DND-41 (cell line): ENCODE measurements at regions not wholly inside any gene's neighbourhood (a gene's known extent, or its start where the extent isn't known, plus 50 kb on each side); places are given as distances from the start of the nearest gene placed in this dataset.
"Not testable (repeated sequence)": the region's sequence is repeated elsewhere in the genome, so short reads cannot be mapped to it uniquely, and the experiment has no call there.

Experiments used
- ATAC-seq: fragments of 200-7000 bp; cut with Tn5 transposase; 3 replicates; pipeline ENCODE4 v1.9.1; 2021; ENCODE audit warnings: low read depth; ENCODE audit not compliant: insufficient read depth
- DNase-seq: peaks from one replicate; pipeline ENCODE4 v3.0.0-alpha.2; 2020
- H2AFZ ChIP-seq: 2 replicates; pipeline ENCODE4 v1.6.0; 2012; ENCODE audit warnings: low read depth, low read length
- H3K27ac ChIP-seq: 2 replicates; pipeline ENCODE4 v1.5.1; 2012; ENCODE audit warnings: low read length, inconsistent platforms
- H3K27me3 ChIP-seq: fragments of 200-600 bp; sonication (generic); 2 replicates; pipeline ENCODE4 v1.6.0; 2012; ENCODE audit warnings: low read length, mild to moderate bottlenecking, inconsistent platforms; ENCODE audit not compliant: insufficient read depth, poor library complexity
- H3K36me3 ChIP-seq: 2 replicates; pipeline ENCODE4 v1.5.1; 2012; ENCODE audit warnings: low read length, inconsistent platforms; ENCODE audit not compliant: insufficient read depth
- H3K4me1 ChIP-seq: 2 replicates; pipeline ENCODE4 v1.5.1; 2012; ENCODE audit warnings: mild to moderate bottlenecking, low read length; ENCODE audit not compliant: insufficient read depth
- H3K4me2 ChIP-seq: 2 replicates; pipeline ENCODE4 v1.6.0; 2012; ENCODE audit warnings: mild to moderate bottlenecking, moderate library complexity, low read length, inconsistent platforms; ENCODE audit not compliant: insufficient read depth
- H3K4me3 ChIP-seq, 2 experiments: fragments of 200-600 bp in 1 of 2; shearing (Covaris generic) in 1 of 2; 2 replicates each; pipeline ENCODE4 v1.5.1; 2012 to 2016; ENCODE audit warnings: inconsistent platforms in 2 of 2, low read length in 2 of 2, mild to moderate bottlenecking in 2 of 2, low read depth in 1 of 2, moderate library complexity in 1 of 2
- H3K79me2 ChIP-seq: 2 replicates; pipeline ENCODE4 v1.6.0; 2012; ENCODE audit warnings: low read length, inconsistent platforms; ENCODE audit not compliant: insufficient read depth
- H3K9ac ChIP-seq: 2 replicates; pipeline ENCODE4 v1.6.0; 2012; ENCODE audit warnings: low read depth, mild to moderate bottlenecking, inconsistent platforms, low read length, moderate library complexity
- H3K9me3 ChIP-seq: 2 replicates; pipeline ENCODE4 v1.5.1; 2012; ENCODE audit warnings: low read length, moderate library complexity, mild to moderate bottlenecking, inconsistent platforms; ENCODE audit not compliant: insufficient read depth, severe bottlenecking
- H4K20me1 ChIP-seq: 2 replicates; pipeline ENCODE4 v1.6.0; 2012; ENCODE audit warnings: low read length; ENCODE audit not compliant: insufficient read depth
- EZH2 ChIP-seq: IDR thresholded peaks from 3 replicates; pipeline ENCODE4 v1.6.1; 2012; ENCODE audit warnings: borderline replicate concordance, low read depth, mild to moderate bottlenecking, moderate library complexity, low read length, inconsistent platforms; ENCODE audit not compliant: severe bottlenecking
- TF ChIP-seq, protein P1 (sequence below): IDR thresholded peaks from 2 replicates; pipeline ENCODE4 v1.5.1; 2012; ENCODE audit warnings: borderline replicate concordance, low read length, moderate library complexity, mild to moderate bottlenecking; ENCODE audit not compliant: poor library complexity, severe bottlenecking; ENCODE audit errors: extremely low read depth

DNA sequence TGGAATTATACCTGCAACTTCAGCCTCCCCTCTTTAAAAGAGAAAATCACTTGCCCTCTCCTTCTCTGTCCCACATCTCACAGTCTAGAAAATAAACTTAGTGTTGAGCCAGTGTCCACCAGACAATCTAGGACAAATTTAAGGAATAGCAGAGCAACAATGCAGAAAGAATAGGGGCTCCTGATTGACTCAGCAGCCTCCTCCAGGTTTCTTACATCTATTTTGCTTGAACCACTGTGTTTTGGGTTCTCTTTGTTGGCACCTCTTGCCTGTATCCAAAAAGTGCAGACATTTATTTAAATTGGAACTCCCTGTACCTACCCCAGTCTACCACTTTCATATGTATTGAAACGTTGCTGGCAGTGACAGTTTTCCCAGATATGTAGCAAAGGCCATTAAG is 133.7 kb upstream of the HSF2 start:
- Histone ChIP-seq H3K27me3 (no peaks in the 10 kb centered on the region), H2AFZ (no peak overlapping the region), H3K9me3 (peaks cover 4% of the 10 kb centered on the region), H4K20me1 (no peaks in the 10 kb centered on the region), H3K4me3 (no peak overlapping the region), H3K27ac (no peak overlapping the region), H3K4me1 (no peaks in the 10 kb centered on the region), H3K79me2 (no peaks in the 10 kb centered on the region), H3K9ac (no peak overlapping the region), H3K36me3 (no peaks in the 10 kb centered on the region), H3K4me2 (no peak overlapping the region)
- TF ChIP-seq, protein P1, sequence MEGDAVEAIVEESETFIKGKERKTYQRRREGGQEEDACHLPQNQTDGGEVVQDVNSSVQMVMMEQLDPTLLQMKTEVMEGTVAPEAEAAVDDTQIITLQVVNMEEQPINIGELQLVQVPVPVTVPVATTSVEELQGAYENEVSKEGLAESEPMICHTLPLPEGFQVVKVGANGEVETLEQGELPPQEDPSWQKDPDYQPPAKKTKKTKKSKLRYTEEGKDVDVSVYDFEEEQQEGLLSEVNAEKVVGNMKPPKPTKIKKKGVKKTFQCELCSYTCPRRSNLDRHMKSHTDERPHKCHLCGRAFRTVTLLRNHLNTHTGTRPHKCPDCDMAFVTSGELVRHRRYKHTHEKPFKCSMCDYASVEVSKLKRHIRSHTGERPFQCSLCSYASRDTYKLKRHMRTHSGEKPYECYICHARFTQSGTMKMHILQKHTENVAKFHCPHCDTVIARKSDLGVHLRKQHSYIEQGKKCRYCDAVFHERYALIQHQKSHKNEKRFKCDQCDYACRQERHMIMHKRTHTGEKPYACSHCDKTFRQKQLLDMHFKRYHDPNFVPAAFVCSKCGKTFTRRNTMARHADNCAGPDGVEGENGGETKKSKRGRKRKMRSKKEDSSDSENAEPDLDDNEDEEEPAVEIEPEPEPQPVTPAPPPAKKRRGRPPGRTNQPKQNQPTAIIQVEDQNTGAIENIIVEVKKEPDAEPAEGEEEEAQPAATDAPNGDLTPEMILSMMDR = no peak
- TF ChIP-seq EZH2 = no peak
- no peak for DNase-seq
- ATAC-seq = no peak

DNA sequence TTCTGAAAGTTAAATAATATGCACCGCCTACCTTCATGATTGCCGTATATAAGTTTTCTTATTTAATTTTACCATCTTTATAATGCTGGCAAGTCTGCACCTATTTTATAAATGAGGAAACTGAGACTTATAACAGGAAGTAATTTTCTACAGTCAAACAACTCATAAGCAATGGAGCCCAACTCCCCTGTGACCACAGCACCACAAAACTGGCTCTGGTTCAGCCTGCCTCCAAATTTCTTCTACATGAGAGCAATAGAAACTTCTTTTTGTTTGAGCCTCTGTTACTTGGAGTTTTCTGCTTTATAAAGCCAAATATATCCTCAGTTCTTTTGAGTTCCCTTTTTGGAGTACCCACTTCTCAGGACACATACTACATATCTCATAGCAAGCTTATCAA is 131.1 kb upstream of the HSF2 start:
- Histone ChIP-seq H3K27ac (no peak overlapping the region), H3K9me3 (peaks cover 4% of the 10 kb centered on the region), H2AFZ (no peak overlapping the region), H3K4me2 (no peak overlapping the region), H3K36me3 (no peaks in the 10 kb centered on the region), H4K20me1 (no peaks in the 10 kb centered on the region), H3K4me1 (no peaks in the 10 kb centered on the region), H3K4me3 (no peak overlapping the region), H3K27me3 (no peaks in the 10 kb centered on the region), H3K9ac (no peak overlapping the region), H3K79me2 (no peaks in the 10 kb centered on the region)
- DNase-seq (no peak), ATAC-seq (no peak)
- no peak for TF ChIP-seq EZH2

DNA sequence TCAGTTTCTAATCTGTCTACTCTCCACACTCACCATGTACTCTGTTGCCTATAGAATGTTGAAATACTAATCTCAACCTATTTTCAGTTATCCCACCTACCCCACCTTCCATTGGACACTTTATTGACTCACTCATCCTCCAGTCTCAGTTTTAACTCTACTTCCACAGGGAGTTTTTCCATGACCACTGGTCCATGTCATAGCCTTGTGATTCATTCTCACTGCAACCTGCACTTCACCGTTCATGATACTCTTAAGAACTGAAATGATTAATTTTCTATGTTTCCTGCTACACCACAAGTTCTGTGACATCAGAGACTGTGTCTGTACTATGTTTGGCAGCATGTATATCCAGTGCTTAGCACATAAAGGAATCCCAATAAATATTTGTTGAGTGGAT is 122.8 kb upstream of the HSF2 start:
- H3K4me1 ChIP-seq = no peaks in the 10 kb centered on the region
- no peaks in the 10 kb centered on the region for H3K79me2 ChIP-seq
- H2AFZ ChIP-seq = no peak overlapping the region
- H3K4me3 ChIP-seq = no peak overlapping the region
- no peaks in the 10 kb centered on the region for H3K27me3 ChIP-seq
- H3K4me2 ChIP-seq = no peak overlapping the region
- H3K9me3 ChIP-seq = no peaks in the 10 kb centered on the region
- DNase-seq (no peak), ATAC-seq (no peak)
- no peaks in the 10 kb centered on the region for H4K20me1 ChIP-seq
- H3K9ac ChIP-seq = no peak overlapping the region
- TF ChIP-seq, protein P1 = no peak
- TF ChIP-seq EZH2 = no peak
- no peak overlapping the region for H3K27ac ChIP-seq
- H3K36me3 ChIP-seq = no peaks in the 10 kb centered on the region

DNA sequence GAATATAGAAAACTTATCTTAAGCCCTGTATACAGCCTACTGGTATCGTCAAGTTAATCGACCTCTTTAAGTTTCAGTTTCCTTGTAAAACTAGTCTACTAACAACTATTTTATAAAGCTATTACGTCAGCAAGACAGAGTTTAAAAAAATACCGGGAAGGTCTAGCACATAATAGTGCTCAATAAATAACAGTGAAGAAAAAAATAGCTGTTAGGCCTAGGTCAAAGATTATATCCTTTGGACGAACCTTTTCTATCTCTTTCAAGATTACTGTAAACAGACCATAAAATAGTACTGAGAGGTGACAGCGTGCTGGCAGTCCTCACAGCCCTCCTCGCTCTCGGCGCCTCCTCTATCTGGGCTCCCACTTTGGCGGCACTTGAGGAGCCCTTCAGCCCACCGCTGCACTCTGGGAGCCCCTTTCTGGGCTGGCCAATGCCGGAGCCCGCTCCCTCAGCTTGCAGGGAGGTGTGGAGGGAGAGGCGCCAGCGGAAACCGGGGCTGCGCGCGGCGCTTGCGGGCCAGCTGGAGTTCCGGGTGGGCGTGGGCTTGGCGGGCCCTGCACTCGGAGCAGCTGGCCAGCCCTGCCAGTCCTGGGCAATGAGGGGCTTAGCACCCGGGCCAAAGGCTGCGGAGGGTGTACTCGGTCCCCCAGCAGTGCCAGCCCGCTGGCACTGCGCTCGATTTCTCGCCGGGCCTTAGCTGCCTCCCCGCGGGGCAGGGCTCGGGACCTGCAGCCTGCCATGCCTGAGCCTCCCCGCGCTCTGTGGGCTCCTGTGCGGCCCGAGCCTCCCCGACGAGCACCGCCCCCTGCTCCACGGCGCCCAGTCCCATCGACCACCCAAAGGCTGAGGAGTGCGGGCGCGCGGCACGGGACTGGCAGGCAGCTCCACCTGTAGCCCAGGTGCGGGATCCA is 119.1 kb upstream of the HSF2 start:
- not testable (repeated sequence) for H4K20me1 ChIP-seq, H2AFZ ChIP-seq, H3K9ac ChIP-seq, H3K4me3 ChIP-seq, H3K4me2 ChIP-seq, H3K27ac ChIP-seq, H3K4me1 ChIP-seq, H3K36me3 ChIP-seq, H3K9me3 ChIP-seq, H3K27me3 ChIP-seq, H3K79me2 ChIP-seq, DNase-seq, ATAC-seq
